ENCODE measurements at regions not wholly inside any gene's neighbourhood (a gene's known extent, or its start where the extent isn't known, plus 50 kb on each side); places are given as distances from the start of the nearest gene placed in this dataset.

DNA sequence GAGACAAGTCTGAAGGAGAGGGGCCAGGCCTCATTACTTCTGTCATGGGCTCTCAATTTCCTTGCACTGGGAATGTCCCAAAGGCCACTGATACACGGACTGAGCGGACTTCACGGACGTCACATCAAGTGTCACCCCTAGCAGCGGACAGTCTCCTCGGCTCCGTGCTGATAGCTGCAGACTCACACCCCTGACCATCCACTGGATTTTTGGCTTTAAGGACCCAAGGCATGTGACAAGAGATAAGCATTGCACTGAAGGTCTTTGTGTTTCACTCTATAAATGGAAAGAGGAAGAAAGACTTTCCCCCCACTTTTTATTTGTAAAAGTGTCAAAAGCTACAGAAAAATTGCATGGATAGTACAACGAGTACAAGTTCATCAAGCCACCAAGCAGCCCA, 200.4 kb upstream of the FGGY start:
- no peak for DNase-seq (ENCODE audit: low read depth in 1 of 2, low spot score in 1 of 2)
- Histone ChIP-seq H3K27me3 (ENCODE audit: insufficient read depth, poor library complexity, severe bottlenecking) (no peaks in the 10 kb centered on the region), H3K4me3 (replicated peaks; ENCODE audit: insufficient read depth, low read length) (no peak overlapping the region), H3K27ac (replicated peaks) (no peak overlapping the region)
- TF ChIP-seq GABPA (IDR thresholded peaks at IDR 0.05; ENCODE audit: low read depth) (no peak), CTCF (IDR thresholded peaks at IDR 0.05; ENCODE audit: insufficient read depth, low read length) (no peak), SPI1 (IDR thresholded peaks at IDR 0.05; ENCODE audit: borderline replicate concordance, low read depth) (no peak), POLR2AphosphoS5 (IDR thresholded peaks at IDR 0.05; ENCODE audit: low read depth) (no peak)
- TF ChIP-seq, protein P1, sequence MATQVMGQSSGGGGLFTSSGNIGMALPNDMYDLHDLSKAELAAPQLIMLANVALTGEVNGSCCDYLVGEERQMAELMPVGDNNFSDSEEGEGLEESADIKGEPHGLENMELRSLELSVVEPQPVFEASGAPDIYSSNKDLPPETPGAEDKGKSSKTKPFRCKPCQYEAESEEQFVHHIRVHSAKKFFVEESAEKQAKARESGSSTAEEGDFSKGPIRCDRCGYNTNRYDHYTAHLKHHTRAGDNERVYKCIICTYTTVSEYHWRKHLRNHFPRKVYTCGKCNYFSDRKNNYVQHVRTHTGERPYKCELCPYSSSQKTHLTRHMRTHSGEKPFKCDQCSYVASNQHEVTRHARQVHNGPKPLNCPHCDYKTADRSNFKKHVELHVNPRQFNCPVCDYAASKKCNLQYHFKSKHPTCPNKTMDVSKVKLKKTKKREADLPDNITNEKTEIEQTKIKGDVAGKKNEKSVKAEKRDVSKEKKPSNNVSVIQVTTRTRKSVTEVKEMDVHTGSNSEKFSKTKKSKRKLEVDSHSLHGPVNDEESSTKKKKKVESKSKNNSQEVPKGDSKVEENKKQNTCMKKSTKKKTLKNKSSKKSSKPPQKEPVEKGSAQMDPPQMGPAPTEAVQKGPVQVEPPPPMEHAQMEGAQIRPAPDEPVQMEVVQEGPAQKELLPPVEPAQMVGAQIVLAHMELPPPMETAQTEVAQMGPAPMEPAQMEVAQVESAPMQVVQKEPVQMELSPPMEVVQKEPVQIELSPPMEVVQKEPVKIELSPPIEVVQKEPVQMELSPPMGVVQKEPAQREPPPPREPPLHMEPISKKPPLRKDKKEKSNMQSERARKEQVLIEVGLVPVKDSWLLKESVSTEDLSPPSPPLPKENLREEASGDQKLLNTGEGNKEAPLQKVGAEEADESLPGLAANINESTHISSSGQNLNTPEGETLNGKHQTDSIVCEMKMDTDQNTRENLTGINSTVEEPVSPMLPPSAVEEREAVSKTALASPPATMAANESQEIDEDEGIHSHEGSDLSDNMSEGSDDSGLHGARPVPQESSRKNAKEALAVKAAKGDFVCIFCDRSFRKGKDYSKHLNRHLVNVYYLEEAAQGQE (IDR thresholded peaks at IDR 0.05; ENCODE audit: insufficient replicate concordance, low read depth) = no peak

DNA sequence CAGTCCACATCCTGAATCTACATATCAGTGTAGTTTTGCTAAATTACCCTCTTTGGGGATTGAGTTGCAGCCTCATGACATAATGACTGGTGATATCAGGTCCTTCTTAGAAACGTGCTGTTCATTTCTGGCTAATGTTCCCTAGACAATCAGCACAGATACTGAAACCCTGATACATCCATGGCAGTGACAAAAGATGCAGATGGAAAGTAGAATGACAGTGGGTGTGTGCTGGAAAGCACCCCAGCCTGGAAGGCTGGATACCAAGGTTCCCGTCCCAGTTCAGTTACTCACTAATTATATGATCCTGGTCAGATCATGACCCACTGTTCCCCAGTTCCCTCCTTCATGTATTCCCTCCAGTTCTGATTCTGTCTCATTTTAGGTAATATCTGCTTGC, 198.2 kb upstream of the FGGY start:
- Histone ChIP-seq H3K27me3 (ENCODE audit: insufficient read depth, poor library complexity, severe bottlenecking) (no peaks in the 10 kb centered on the region), H3K4me3 (replicated peaks; ENCODE audit: insufficient read depth, low read length) (no peak overlapping the region), H3K27ac (replicated peaks) (no peak overlapping the region)
- TF ChIP-seq SPI1 (IDR thresholded peaks at IDR 0.05; ENCODE audit: borderline replicate concordance, low read depth) (no peak), GABPA (IDR thresholded peaks at IDR 0.05; ENCODE audit: low read depth) (no peak), POLR2AphosphoS5 (IDR thresholded peaks at IDR 0.05; ENCODE audit: low read depth) (no peak), CTCF (IDR thresholded peaks at IDR 0.05; ENCODE audit: insufficient read depth, low read length) (no peak)
- TF ChIP-seq, protein P1 (IDR thresholded peaks at IDR 0.05; ENCODE audit: insufficient replicate concordance, low read depth) = no peak
- no peak for DNase-seq (ENCODE audit: low read depth in 1 of 2, low spot score in 1 of 2)

DNA sequence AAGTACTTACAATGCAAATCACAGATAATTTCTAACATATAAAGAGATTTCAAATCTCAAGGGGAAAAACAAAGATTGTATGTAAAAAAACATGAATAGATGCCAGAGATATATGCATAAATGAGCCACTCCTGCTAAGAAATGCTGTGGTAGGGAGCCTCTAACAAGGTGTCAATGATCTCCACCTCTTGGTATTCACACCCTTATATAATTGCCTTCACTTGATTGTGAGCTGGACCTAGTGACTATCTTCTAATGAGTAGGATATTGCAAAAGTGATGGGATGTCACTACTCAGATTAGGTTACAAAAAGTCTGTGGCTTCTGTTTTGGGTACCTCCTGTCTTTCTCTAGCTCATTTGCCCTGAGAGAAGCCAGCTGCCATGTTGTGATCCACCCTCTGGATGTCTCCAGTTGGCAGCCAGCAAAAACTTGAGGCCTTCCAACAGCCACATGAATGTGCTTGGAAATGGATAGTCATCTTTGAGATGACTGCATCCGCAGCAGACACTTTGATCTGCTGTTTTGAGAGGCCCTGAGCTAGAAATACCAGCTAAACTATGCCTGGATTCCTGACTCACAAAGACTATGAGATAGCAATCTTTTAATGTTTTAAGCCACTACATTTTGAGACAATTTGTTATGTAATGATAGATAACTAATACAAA, 196.1 kb upstream of the FGGY start:
- no peak for DNase-seq (ENCODE audit: low read depth in 1 of 2, low spot score in 1 of 2)
- TF ChIP-seq SPI1 (IDR thresholded peaks at IDR 0.05; ENCODE audit: borderline replicate concordance, low read depth) = no peak
- TF ChIP-seq, protein P1 (IDR thresholded peaks at IDR 0.05; ENCODE audit: insufficient replicate concordance, low read depth) = no peak
- TF ChIP-seq GABPA (IDR thresholded peaks at IDR 0.05; ENCODE audit: low read depth) = no peak
- no peak for TF ChIP-seq POLR2AphosphoS5 (IDR thresholded peaks at IDR 0.05; ENCODE audit: low read depth)
- TF ChIP-seq CTCF (IDR thresholded peaks at IDR 0.05; ENCODE audit: insufficient read depth, low read length) = no peak
- Histone ChIP-seq H3K4me3 (replicated peaks; ENCODE audit: insufficient read depth, low read length) (no peak overlapping the region), H3K27me3 (ENCODE audit: insufficient read depth, poor library complexity, severe bottlenecking) (no peaks in the 10 kb centered on the region), H3K27ac (replicated peaks) (no peak overlapping the region)

Data from HL-60 (cell line).